HL-60 (cell line): ENCODE measurements at regions not wholly inside any gene's neighbourhood (a gene's known extent, or its start where the extent isn't known, plus 50 kb on each side); places are given as distances from the start of the nearest gene placed in this dataset.

Experiments used
- GABPA ChIP-seq: IDR thresholded peaks from 2 replicates; pipeline ENCODE4 v1.6.1; 2012; ENCODE audit warnings: low read depth
- POLR2AphosphoS5 ChIP-seq: IDR thresholded peaks from 2 replicates; pipeline ENCODE4 v1.6.1; 2012; ENCODE audit warnings: low read depth
- TF ChIP-seq, protein P1 (sequence below): IDR thresholded peaks from one replicate; pipeline ENCODE4 v1.5.1; 2011; ENCODE audit warnings: low read length, control low read depth, inconsistent platforms; ENCODE audit not compliant: insufficient read depth

- TF ChIP-seq, protein P1, sequence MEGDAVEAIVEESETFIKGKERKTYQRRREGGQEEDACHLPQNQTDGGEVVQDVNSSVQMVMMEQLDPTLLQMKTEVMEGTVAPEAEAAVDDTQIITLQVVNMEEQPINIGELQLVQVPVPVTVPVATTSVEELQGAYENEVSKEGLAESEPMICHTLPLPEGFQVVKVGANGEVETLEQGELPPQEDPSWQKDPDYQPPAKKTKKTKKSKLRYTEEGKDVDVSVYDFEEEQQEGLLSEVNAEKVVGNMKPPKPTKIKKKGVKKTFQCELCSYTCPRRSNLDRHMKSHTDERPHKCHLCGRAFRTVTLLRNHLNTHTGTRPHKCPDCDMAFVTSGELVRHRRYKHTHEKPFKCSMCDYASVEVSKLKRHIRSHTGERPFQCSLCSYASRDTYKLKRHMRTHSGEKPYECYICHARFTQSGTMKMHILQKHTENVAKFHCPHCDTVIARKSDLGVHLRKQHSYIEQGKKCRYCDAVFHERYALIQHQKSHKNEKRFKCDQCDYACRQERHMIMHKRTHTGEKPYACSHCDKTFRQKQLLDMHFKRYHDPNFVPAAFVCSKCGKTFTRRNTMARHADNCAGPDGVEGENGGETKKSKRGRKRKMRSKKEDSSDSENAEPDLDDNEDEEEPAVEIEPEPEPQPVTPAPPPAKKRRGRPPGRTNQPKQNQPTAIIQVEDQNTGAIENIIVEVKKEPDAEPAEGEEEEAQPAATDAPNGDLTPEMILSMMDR: no peak
- TF ChIP-seq POLR2AphosphoS5: no peak
- TF ChIP-seq GABPA: no peak
These were observed 64.3 kb upstream of the STT3B start for GRCh38 chr3:31468433-31468832.
